ENCODE measurements at regions not wholly inside any gene's neighbourhood (a gene's known extent, or its start where the extent isn't known, plus 50 kb on each side); places are given as distances from the start of the nearest gene placed in this dataset.

DNA sequence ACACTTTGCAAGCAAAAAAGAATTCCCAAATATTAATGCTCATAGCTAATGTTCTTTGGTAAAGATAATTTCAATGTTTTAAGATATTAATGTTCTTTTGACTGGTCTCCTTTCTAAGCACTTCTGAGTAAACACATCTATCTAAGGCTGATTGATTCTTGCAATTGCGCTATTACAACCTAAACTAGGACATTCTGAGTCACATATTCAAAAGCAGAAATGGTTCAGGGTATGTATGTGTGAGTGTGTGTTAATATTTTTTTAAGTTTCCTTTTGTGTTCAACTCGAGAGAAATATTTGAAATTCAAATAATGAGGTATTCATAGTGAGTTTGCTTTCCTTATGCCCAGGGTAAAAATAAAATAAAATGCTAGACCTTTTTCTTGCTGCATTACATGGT lies 203.6 kb upstream of the GRIK3 start:
- TF ChIP-seq POLR2A (IDR thresholded peaks at IDR 0.05): no peak
- no peak for TF ChIP-seq EP300 (IDR thresholded peaks at IDR 0.05)
